ENCODE measurements at regions not wholly inside any gene's neighbourhood (a gene's known extent, or its start where the extent isn't known, plus 50 kb on each side); places are given as distances from the start of the nearest gene placed in this dataset.

- H3K4me1 ChIP-seq (ENCODE audit: control insufficient read depth in 2 of 3, insufficient read depth in 2 of 3, low read depth in 1 of 3, low read length in 3 of 3) = no peaks in the 10 kb centered on the region
- no peaks in the 10 kb centered on the region for H3K27me3 ChIP-seq (ENCODE audit: control insufficient read depth, insufficient read depth, low read length)
- intact Hi-C loops (cut with DNase I) = no loop called here
- no peaks in the 10 kb centered on the region for H3K36me3 ChIP-seq (ENCODE audit: control insufficient read depth in 2 of 3, insufficient read depth in 3 of 3, low read length in 3 of 3)
- DNase-seq = no peak
- FAIRE-seq = no peak
- H3K9me3 ChIP-seq (ENCODE audit: control insufficient read depth in 2 of 3, insufficient read depth in 1 of 3, low read length in 3 of 3) = no peaks in the 10 kb centered on the region
- TF ChIP-seq CTCF (IDR thresholded peaks at IDR 0.05; ENCODE audit: borderline replicate concordance, extremely low read depth, insufficient read depth) = no peak
- H3K27ac ChIP-seq (ENCODE audit: low read depth in 2 of 2, low read length in 2 of 2) = no peak overlapping the region
- no peak overlapping the region for H3K9ac ChIP-seq (ENCODE audit: low read length in 3 of 3)
- no peak overlapping the region for H3K4me3 ChIP-seq (ENCODE audit: low read length in 3 of 3)
Measured at GRCh38 chr14:38578278-38578681, 322.4 kb upstream of the CLEC14A start.

DNA sequence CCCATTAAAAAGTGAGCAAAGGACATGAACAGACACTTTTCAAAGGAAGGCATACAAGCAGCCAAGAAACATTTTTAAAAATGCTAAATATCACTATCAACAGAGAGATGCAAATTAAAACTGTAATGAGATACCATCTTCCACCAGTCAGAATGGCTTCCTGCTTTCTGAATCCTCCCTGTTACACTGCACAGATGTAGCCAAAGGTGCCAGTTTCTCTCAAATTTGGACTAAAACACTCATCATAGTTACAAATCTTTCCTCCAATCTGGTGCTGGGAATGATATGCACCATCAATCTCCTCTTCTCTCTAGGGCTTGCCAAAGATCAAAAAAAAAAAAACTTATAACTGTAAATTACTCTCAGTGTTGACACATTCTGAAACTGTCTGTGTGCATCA, 311.8 kb upstream of the CLEC14A start:
- Histone ChIP-seq H3K4me1 (ENCODE audit: control insufficient read depth in 2 of 3, insufficient read depth in 2 of 3, low read depth in 1 of 3, low read length in 3 of 3) (no peaks in the 10 kb centered on the region), H3K27me3 (ENCODE audit: control insufficient read depth, insufficient read depth, low read length) (no peaks in the 10 kb centered on the region), H3K36me3 (ENCODE audit: control insufficient read depth in 2 of 3, insufficient read depth in 3 of 3, low read length in 3 of 3) (no peaks in the 10 kb centered on the region), H3K27ac (ENCODE audit: low read depth in 2 of 2, low read length in 2 of 2) (no peak overlapping the region), H3K4me3 (ENCODE audit: low read length in 3 of 3) (no peak overlapping the region), H3K9ac (ENCODE audit: low read length in 3 of 3) (no peak overlapping the region), H3K9me3 (ENCODE audit: control insufficient read depth in 2 of 3, insufficient read depth in 1 of 3, low read length in 3 of 3) (no peaks in the 10 kb centered on the region)
- TF ChIP-seq CTCF (IDR thresholded peaks at IDR 0.05; ENCODE audit: borderline replicate concordance, extremely low read depth, insufficient read depth) = no peak
- DNase-seq (no peak), FAIRE-seq (no peak)
- intact Hi-C loops (cut with DNase I) = no loop called here

GRCh38 chr14:38561657-38562056, 305.8 kb upstream of the CLEC14A start:
- no peak for FAIRE-seq
- H3K9ac ChIP-seq (ENCODE audit: low read length in 3 of 3) = no peak overlapping the region

More at GRCh38 chr14:38561657-38562056, 305.8 kb upstream of the CLEC14A start:
- TF ChIP-seq CTCF (IDR thresholded peaks at IDR 0.05; ENCODE audit: borderline replicate concordance, extremely low read depth, insufficient read depth) = no peak
- Histone ChIP-seq H3K9me3 (ENCODE audit: control insufficient read depth in 2 of 3, insufficient read depth in 1 of 3, low read length in 3 of 3) (peaks cover 0 to 12% (median 3%) of the 10 kb centered on the region in 3 donors), H3K4me3 (ENCODE audit: low read length in 3 of 3) (no peak overlapping the region), H3K36me3 (ENCODE audit: control insufficient read depth in 2 of 3, insufficient read depth in 3 of 3, low read length in 3 of 3) (no peaks in the 10 kb centered on the region), H3K27ac (ENCODE audit: low read depth in 2 of 2, low read length in 2 of 2) (no peak overlapping the region), H3K4me1 (ENCODE audit: control insufficient read depth in 2 of 3, insufficient read depth in 2 of 3, low read depth in 1 of 3, low read length in 3 of 3) (no peaks in the 10 kb centered on the region), H3K27me3 (ENCODE audit: control insufficient read depth, insufficient read depth, low read length) (no peaks in the 10 kb centered on the region)
- no peak for DNase-seq
- intact Hi-C loops (cut with DNase I) = no loop called here
